ENCODE measurements at regions not wholly inside any gene's neighbourhood (a gene's known extent, or its start where the extent isn't known, plus 50 kb on each side); places are given as distances from the start of the nearest gene placed in this dataset.

DNA sequence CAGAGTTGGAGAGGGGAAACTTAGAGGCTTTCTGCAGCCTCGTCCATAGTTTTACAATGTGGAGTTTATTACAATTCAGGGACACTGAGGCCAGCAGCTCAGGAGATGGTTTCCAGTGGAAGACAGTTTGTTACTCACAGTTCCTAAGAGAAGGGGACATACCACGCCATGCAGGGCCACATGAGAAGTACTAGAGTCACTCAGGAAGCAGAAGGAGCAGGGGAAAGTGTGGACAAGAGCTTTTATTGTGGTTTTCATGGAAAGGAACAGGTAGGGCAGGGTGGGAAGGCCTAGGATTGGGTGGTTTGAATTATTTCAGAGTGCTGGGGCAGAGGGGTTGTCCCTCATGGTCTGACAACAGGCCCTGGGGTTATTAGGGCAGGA, 292.1 kb upstream of the IGFBP3 start:
- no peak for DNase-seq

DNA sequence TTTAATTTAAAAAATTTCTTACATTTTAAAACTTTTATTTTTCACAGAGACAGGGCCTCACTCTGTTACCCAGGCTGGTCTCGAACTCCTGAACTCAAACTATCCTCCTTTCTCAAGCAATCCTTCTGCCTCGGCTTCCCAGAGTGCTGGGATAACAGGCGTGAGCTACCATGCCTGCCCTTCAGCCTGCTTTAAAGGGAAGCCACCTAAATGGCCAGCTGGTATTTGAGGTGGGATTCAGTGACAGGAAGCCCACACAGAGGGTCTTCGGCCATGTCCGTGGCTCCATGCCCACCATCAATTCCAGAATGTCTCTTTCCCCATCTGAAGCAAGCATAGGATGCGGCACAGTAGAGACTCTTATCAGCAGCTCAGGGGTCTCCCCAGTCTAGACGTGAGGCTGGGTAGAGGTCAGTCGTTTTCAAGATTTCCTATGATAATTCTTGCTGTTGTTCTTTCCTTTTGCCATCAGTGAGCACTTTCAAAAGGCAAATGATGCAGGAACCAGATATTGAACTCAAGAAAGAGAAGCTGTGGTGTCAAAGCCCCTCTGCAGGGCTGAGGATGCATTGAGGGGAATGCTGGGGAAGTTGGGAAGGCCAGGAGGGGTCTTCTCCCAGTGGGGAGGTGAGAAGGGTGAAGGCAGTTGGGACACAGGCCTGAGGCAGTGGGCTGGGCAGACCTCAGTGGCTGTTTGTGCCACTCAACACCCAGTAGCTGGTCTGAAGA, 291.5 kb upstream of the IGFBP3 start:
- no peak for DNase-seq

DNA sequence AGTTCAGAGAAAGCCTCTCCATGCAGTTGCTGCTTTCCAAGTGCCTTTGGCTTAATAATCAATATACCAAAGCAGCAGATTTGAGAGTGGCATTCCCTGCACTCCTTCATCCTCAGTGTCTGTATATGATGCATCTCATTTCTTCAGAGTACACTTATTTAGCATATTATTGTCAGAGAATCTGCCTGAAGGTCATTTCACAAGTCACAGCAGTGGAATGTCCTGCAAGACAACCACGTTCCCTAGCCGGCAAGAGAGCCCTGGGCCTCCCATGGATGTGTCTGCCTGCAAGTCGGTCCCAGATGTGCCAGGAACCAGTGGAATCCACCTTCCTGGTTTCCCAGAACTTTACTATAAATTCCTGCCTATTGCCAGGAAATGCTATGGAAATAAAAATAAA, 289.4 kb upstream of the IGFBP3 start:
- DNase-seq: no peak

DNA sequence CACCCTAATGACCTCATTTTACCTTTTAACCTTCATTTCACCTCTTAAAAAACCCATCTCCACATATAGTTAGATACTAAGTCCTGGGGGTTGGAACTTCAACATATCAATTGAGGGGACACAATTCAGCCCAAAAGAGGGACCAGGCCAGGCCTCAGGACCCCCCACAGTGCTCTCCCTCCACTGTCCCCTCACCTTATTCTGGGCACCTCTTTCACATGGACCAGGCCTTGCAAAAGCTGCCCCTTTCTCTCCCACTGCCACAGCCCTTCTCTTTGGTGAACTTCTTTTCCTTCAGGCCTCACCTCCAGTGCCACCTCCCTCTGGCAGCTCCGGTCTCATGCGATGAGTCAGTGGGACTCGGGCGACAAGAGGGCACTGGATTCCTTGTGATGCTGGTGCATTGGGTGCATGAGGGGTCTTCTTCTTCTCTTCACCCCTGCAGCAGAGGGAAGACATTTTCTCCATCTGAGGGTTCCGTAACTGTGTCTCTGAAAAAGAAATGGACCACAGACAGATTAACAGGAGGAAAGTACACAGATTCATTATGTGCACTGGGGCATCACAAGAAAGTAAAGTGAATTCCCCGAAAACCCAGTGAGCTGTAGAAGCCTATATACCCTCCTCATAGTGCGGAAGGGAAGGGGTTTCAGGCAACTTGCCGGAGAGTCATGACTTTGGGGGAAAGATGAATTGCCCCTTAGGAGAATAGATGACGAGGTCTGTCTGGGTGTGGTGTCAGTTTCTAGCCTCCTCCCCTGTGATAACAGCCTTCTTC, 288.7 kb upstream of the IGFBP3 start:
- DNase-seq: no peak

DNA sequence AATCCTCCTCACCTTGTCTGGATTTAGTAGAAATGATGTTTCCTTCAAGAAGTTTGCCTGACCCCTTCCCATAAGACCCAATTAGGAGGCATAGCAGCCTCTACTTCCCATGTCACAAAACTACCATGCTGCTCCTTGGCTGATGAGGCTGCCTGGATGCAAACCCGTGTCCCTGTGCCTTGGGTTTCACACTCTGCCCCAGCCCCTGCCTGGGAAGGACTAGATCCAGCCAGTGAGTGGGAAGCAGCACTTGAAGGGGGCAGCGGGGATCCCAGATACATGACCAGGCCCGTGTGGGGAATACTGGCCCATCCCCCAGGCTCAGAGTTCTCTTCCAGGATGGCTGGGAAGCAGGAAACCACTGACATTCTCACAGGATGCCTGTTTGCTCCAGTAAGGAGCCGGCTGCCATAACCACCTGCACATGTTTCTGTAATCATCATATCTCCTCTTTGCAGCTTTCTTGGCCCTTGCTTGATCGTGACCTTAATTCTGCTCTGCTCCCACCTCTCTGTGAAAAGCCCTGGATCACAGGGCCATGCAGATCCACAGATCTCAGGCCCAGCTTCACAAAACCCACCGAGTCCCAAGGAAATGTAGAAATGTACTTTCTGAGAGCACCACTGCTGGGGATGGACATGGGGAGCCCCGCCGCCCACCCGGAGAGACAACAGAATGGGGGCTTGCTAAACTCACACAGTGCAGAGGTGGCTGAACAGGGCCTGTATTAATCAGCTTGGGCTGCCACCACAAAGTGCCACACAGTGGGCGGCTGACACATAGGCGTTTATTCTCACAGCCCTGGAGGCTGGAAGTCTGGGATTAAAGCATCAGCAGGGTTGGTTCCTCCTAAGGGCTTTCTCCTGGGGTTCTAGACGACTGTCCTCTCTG, 287.8 kb upstream of the IGFBP3 start:
- DNase-seq: no peak

DNA sequence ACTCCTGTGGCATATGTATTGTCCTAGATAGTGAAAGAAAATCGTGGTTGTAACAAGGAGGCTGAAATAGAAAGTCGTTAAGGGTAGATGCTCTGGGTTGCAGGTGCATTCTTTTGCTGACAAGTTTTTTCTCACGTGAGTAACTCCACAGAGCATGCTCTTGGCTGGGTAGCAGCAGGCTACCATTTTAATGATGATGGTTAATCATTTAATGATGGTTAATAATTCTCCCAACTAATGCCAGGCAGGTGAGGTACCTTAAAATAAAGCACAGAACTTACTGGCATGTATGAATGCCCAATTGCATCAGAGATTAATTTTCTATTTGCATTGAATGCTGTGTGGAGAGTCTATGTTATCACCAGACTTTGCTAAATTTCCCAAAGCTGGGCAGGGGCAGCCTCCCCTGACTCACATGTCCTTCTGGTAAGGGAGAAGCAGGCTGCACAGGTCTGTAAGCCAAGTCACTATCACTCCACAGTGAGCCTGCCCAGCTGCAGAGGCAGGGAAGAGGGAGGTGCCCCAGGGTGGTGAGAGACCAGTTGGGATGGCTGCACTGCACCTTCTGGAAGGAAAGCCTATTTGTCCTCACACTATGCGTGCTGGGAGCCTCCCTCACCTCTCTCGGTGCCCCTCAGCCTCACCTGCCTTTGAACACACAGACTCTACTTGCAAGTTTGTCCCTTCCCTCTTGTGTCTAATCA, 287.0 kb upstream of the IGFBP3 start:
- no peak for DNase-seq

DNA sequence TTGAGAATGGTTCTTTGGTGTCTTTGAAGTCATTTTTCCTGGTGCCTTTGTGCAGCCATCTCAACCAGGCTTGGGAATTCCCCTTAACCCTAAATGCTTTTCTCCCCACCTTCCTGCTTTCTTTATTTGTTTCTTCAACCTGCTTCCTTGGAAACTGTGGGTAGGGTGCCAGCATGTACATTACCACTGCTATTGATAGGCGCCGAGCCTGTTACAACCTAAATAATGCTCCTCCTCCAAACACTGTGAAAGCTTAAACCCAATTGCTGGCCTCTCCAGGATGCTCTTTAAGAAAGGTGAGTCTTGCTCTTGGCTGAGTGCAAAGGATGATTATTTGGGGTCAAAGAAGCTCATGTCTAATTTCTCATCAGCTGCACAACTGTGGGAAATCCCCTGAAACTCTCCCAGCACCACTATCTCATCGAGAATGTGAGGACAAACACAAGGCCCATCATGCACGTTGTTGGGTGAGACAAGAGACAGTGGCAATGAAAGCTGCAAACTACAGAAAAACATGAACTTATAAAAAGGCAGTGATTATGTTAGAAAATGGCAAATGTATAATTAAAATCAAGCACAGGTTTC, 285.5 kb upstream of the IGFBP3 start:
- DNase-seq: no peak

DNA sequence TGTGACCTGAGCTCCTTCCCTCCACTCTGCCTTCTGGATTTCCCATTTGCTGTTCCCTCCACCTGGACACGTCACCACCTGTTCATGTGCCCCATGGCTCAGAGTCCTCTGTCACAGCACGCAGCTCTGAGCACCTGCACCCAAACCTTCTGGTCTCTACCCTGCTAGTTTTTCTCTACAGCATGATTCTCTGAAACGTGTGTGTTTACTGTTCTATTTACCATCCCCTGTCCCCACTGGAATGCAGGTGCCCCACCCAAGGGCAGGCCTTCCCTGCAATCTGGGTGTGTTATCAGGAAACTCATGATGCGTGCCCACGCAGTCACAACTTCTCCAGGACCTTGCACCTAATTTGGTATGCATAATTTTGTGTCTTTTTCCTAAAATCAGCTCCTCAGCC, 284.4 kb upstream of the IGFBP3 start:
- no peak for DNase-seq

DNA sequence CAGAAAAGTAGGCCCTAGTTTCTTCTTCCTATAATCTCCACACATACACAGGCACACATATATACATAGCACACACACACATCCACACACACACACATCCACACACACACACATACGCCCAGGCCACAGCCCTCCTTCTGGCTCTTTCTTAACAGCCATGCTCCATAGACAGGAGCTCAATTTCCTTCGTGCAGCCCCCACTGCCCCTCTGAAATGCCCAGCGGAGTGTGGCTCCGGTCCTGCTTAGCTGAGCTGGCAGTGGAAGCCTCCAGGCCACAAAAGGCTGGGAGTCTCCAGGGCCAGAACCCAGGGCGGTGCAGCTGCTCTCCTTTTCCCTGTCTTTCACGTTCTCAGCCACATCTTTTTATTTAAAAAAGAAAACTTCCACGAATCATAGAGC, 282.9 kb upstream of the IGFBP3 start:
- DNase-seq: no peak

DNA sequence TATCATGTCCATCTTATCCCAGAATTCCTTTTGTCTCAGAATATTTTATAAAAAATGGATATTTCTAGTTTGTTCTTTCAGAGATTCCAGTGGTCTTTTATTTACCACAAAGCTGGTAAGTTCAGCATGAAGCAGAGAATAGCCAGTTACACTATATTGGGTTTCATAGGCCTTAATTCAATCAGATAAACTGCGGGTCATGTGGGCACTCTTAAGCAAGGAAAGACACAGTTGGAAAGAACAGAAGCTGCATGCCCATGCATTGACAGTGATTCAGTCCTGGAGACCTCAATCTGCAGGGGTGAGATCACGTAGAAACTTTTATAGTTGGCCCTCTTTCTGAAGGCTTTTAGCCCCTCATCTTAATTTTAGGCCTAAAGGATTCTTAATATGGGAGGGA, 281.3 kb upstream of the IGFBP3 start:
- DNase-seq: no peak

DNA sequence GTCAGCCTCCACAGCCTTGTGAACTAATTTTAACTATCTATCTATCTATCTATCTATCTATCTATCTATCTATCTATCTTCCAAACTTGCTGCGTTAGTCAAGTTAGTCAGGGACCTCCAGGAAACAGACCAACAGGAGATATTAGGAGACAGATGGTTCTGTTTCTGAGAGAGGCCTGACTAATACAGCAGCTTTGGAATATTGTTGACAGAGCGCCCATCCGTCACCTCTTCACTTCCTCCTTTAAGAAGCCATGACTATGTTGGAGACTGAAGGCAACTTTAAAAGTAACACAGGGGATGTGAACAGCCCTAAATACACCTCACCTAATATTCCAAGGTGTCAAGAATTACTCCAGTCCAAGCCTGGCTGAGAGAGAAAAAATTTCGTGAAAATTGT, 280.9 kb upstream of the IGFBP3 start:
- DNase-seq: no peak

DNA sequence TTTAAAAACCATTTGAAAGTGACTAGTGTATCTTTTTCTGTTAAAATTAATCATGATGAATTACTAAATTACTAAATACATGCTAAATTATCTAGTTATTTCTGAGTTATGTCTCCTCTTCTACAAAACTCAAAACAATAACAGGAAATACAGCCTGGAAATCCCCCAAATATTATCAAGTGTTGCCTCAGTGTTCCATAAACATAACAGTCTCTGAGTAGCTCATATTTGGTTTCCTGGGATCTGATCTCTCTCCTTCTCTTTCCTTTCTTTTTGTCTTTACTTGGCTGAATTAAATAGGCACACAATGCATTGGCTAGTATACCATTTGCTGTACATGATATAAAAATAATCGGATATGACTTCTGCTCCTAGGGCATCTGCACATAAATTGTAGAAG, 277.6 kb upstream of the IGFBP3 start:
- DNase-seq: no peak

DNA sequence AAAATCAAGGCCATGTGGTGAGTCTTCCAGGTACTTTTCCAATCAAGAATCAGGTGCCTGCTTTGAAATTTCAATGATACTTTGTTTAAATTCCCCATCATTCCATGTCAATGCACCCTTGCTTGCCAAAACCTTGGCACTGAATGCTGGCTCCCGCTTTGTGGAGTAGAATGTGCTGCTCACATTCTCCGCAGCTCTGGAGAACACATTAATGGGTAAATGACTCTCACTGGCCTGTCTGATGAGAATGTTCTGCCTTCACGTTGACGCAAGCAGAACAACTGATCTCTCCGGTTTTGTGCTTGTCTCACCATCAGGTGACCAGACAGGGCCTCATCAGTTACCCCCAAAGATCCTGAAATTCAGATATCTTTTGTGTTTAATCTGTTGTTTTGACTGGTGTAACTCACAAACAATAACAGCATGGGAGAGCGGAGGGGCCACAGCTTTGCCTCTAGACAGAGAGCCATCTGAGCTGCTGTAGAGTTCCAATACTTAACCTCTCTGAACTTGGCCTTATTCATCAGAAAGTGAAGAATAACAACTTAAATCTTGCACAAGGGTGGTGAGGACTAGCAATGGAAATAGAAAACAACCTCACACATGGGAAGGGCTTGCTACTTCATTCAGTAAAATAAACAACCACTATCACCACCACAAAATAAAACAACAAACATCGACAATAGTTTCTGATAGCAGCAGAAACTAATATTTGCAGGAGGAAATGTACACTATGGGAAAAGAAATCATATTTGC, 276.9 kb upstream of the IGFBP3 start:
- DNase-seq: no peak

DNA sequence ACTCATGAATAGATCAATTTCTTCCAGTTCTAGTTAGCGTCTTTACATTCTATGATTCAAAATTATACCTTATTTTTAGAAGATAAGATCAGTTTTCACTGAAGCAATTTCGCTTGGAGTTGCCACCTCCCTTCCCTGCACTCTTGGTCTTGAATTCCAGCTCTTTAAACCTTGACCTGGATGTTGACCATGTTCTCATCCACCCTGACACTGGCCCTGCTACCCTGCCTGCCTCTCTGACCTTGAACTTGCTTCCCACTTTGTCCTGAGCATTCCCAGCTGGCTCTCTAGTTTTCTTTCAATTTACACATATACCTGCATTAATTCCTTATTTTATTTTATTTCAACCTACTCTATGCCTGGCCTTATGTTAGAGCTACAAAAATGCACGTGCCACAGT, 274.9 kb upstream of the IGFBP3 start:
- no peak for DNase-seq

DNA sequence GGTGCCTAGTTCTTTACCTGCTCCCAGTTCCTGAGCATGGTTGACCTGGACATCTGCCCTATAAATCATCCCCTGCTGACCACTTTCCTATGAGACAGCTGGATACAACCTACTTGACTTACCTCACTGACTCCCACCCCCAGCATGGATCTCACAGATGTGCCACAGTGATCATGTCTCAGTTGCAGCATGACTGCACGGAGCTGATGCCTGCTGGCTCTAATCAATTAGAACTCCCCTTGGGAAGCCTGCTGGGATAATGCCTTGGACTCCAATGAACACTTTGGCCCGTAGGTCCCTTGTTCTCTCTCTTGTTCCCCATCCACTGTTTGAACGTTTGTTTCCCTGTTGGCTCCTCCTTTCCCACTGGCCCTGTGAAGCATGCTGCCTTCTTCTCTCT, 271.2 kb upstream of the IGFBP3 start:
- DNase-seq: no peak

DNA sequence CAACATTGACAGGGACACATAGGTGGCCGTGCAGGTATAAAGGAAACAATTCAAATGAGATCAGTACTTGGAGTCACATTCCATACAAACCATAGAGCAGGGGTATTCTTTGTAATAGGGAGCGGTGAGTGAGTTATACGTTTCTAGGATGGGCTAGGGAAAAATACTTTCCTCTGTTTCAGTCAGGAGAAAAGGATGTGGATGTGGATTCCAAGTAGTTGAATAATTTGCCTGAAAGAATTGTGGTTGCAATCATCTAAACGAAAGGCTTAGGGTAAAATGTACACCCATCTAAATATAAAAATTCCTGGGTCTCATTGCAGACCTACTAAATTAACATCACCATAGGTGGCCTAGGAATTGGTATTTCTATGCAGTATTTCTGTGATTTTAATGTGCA, 270.7 kb upstream of the IGFBP3 start:
- DNase-seq: no peak

DNA sequence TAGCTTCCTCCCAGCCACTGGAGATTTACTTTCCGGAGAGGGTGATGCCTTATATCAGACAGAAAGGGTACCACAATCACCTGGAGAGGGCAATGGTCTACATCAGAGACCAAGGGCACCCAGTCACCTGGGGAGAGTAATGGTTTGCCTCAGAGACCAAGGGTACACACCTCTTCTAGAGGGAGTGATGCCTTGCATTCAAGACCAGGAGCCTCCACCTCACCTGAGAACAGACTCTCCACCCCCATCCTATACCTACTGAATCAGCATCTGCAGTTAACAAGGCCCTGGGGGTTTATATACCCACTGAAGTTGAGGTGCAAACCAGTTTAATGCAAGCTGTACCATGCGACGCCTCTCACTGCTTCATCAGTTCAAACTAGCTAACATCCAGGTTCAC, 270.2 kb upstream of the IGFBP3 start:
- DNase-seq: no peak

DNA sequence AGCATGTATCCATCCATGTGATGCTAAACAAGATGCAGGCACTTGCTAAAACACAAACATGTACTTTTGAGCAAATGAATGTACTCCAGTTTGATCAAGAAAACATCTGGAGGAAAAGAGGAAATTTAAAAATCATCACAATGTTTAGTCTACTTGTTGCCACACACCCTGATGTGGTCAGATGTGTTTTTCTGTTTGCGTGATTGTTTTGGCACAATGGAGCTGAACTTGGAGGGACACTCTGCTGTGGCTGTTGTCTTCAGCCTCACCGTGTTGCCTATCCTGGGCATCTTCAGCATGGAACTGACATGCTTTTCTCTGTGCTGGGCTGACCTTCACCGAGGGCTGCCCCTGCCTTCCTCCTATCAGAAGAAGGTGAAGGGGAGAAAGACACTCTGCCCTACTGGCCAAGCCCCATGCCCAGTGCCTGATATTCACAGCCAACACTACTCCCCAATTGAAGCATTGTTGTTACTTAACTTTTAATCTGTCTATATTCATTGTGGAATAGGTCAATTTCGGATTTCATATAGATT, 268.3 kb upstream of the IGFBP3 start:
- no peak for DNase-seq

DNA sequence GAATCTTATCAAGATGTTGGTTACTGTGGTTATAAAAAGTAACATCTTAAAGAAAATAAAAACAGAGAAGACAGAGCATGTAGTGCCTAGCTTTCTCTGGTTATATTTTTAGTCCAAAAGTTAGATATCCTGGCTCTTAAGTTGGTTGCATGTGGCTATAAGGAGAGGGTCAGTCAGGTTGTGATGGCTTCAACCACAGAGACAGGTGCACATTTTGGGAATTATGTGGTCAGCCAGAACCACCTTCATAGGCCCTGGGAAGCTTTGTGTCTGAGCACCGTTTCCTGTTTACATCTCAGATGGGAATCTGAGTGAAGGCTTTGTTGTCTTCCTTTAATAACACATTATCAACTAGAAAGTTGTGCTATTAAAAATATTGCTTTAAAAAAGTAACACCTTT, 265.1 kb upstream of the IGFBP3 start:
- DNase-seq: no peak

DNA sequence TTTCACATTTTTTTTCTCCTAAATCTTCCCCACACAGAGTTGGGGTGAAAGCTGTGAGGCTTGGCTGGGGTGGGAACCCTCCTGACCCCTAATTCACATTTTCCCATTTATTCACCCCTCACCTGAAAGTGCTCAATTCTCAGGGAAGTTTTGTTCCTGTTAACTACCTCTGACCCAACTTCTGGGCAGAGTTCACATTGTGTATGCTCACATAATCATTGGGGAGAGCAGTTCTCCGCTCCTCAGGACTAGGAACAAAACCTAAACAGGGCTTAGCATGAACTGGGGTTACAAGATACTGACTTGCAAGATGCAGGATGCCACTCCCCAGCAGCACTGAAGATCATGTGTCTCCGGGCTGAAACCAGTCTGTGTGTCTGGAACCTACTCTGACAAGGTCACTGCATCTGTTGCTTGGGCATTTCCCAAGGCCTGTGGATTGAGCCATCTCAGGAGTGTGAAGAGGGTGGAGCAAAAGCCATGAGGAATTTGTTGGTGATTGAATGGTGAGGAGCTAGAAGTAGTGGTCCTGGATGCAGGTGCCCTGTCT, 258.1 kb upstream of the IGFBP3 start:
- DNase-seq: no peak

DNA sequence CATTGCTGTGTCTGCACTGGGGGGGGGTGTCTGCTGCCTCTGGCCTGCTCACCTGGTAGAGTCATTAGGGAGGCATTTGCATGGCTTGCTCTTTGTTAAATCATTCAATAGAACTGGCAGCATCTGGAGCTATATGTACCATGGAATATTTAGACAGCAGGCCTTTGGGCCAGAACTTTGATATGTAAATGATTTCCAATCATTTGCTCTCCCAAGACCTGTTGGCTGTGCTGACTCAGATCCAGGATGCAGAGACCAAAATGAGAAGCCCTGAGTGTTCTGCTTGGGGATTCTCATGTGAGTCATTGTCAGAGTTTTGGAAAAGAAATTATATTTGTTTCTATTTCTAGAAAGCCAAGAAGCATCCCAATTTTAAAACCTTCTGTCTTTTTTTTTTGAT, 257.6 kb upstream of the IGFBP3 start:
- no peak for DNase-seq
